NOMO-1 (cell line): ENCODE measurements at regions not wholly inside any gene's neighbourhood (a gene's known extent, or its start where the extent isn't known, plus 50 kb on each side); places are given as distances from the start of the nearest gene placed in this dataset.
"Not testable (repeated sequence)": the region's sequence is repeated elsewhere in the genome, so short reads cannot be mapped to it uniquely, and the experiment has no call there.

Experiments
- DNase-seq, 2 experiments: peaks; one replicate each; lab custom pipeline; 2025; ENCODE audit not compliant: unreplicated experiment in 2 of 2; lab: John Stamatoyannopoulos, UW

GRCh38 chr4:57736781-57737180 lies 626.6 kb upstream of the IGFBP7 start:
- no peak for DNase-seq

- no peak for DNase-seq
Measured at GRCh38 chr4:57734104-57734670, 624.0 kb upstream of the IGFBP7 start.

GRCh38 chr4:57729775-57730570 lies 619.8 kb upstream of the IGFBP7 start:
- not testable (repeated sequence) for DNase-seq

- DNase-seq: no peak
Measured at GRCh38 chr4:57726154-57726553, 616.0 kb upstream of the IGFBP7 start.

GRCh38 chr4:57719456-57719855 lies 609.3 kb upstream of the IGFBP7 start:
- no peak for DNase-seq

- DNase-seq: not testable (repeated sequence)
Measured at GRCh38 chr4:57714313-57714712, 604.1 kb upstream of the IGFBP7 start.

GRCh38 chr4:57710053-57710452 lies 599.9 kb upstream of the IGFBP7 start:
- no peak for DNase-seq

- DNase-seq: no peak
Measured at GRCh38 chr4:57691370-57691769, 581.2 kb upstream of the IGFBP7 start.

- DNase-seq: no peak
Measured at GRCh38 chr4:57689693-57690205, 579.6 kb upstream of the IGFBP7 start.

- no peak for DNase-seq
Measured at GRCh38 chr4:57682275-57682674, 572.1 kb upstream of the IGFBP7 start.

GRCh38 chr4:57679969-57680368 lies 569.8 kb upstream of the IGFBP7 start:
- DNase-seq: no peak

- DNase-seq: no peak
Measured at GRCh38 chr4:57676394-57676793, 566.2 kb upstream of the IGFBP7 start.

- DNase-seq: no peak
Measured at GRCh38 chr4:57672846-57673433, 562.8 kb upstream of the IGFBP7 start.

GRCh38 chr4:57668621-57669020 lies 558.4 kb upstream of the IGFBP7 start:
- no peak for DNase-seq

- DNase-seq: no peak
Measured at GRCh38 chr4:57665806-57666205, 555.6 kb upstream of the IGFBP7 start.

- no peak for DNase-seq
Measured at GRCh38 chr4:57661517-57662090, 551.4 kb upstream of the IGFBP7 start.

GRCh38 chr4:57658673-57659072 lies 548.5 kb upstream of the IGFBP7 start:
- DNase-seq: no peak

GRCh38 chr4:57658188-57658587 lies 548.0 kb upstream of the IGFBP7 start:
- DNase-seq: no peak

- DNase-seq: no peak
Measured at GRCh38 chr4:57655342-57655741, 545.2 kb upstream of the IGFBP7 start.

- DNase-seq: no peak
Measured at GRCh38 chr4:57652779-57653178, 542.6 kb upstream of the IGFBP7 start.

- no peak for DNase-seq
Measured at GRCh38 chr4:57640391-57641100, 530.4 kb upstream of the IGFBP7 start.
